OCI-LY1 (cell line): ENCODE measurements at regions not wholly inside any gene's neighbourhood (a gene's known extent, or its start where the extent isn't known, plus 50 kb on each side); places are given as distances from the start of the nearest gene placed in this dataset.

Experiments
- CTCF ChIP-seq: fragments of 200-600 bp; sonication (generic), shearing (Covaris generic); IDR thresholded peaks from 2 replicates; pipeline ENCODE4 v1.5.1; 2017; ENCODE audit warnings: mild to moderate bottlenecking, antibody characterized with exemption, low read length, moderate library complexity, mixed read lengths
- EZH2 ChIP-seq: fragments of 200-600 bp; sonication (generic), shearing (Covaris generic); IDR thresholded peaks from 2 replicates; pipeline ENCODE4 v1.8.0; 2017; ENCODE audit warnings: borderline replicate concordance, mixed run types, mild to moderate bottlenecking, antibody characterized with exemption, low read length, moderate library complexity, mixed read lengths

- no peak for TF ChIP-seq CTCF
- no peak for TF ChIP-seq EZH2
Measured at GRCh38 chr1:239218301-239218700, 168.1 kb upstream of the CHRM3 start.
